ENCODE measurements at regions not wholly inside any gene's neighbourhood (a gene's known extent, or its start where the extent isn't known, plus 50 kb on each side); places are given as distances from the start of the nearest gene placed in this dataset.
"Not testable (repeated sequence)": the region's sequence is repeated elsewhere in the genome, so short reads cannot be mapped to it uniquely, and the experiment has no call there.

- no peak for DNase-seq (ENCODE audit: low read depth in 2 of 2)
These were observed 332.6 kb downstream of the AEBP2 start for GRCh38 chr12:19771858-19772257.

GRCh38 chr12:19772776-19773175 is 333.5 kb downstream of the AEBP2 start:
- DNase-seq (ENCODE audit: low read depth in 2 of 2) = no peak

- no peak for DNase-seq (ENCODE audit: low read depth in 2 of 2)
These were observed 335.9 kb downstream of the AEBP2 start for GRCh38 chr12:19775241-19775640.

- not testable (repeated sequence) for DNase-seq (ENCODE audit: low read depth in 2 of 2)
These were observed 336.7 kb downstream of the AEBP2 start for GRCh38 chr12:19775976-19776375.

- DNase-seq (ENCODE audit: low read depth in 2 of 2) = no peak
These were observed 338.9 kb downstream of the AEBP2 start for GRCh38 chr12:19778172-19778571.

GRCh38 chr12:19778797-19779196 is 339.5 kb downstream of the AEBP2 start:
- no peak for DNase-seq (ENCODE audit: low read depth in 2 of 2)

- DNase-seq (ENCODE audit: low read depth in 2 of 2) = no peak
These were observed 340.2 kb downstream of the AEBP2 start for GRCh38 chr12:19779395-19780056.

- DNase-seq (ENCODE audit: low read depth in 2 of 2) = no peak
These were observed 341.2 kb downstream of the AEBP2 start for GRCh38 chr12:19780460-19780859.

GRCh38 chr12:19783547-19784444 is 344.5 kb downstream of the AEBP2 start:
- no peak for DNase-seq (ENCODE audit: low read depth in 2 of 2)

GRCh38 chr12:19792028-19792427 is 352.7 kb downstream of the AEBP2 start:
- DNase-seq (ENCODE audit: low read depth in 2 of 2) = no peak

GRCh38 chr12:19794116-19794515 is 354.8 kb downstream of the AEBP2 start:
- DNase-seq (ENCODE audit: low read depth in 2 of 2) = no peak

GRCh38 chr12:19799216-19799615 is 359.9 kb downstream of the AEBP2 start:
- DNase-seq (ENCODE audit: low read depth in 2 of 2) = no peak

- DNase-seq (ENCODE audit: low read depth in 2 of 2) = no peak
These were observed 360.8 kb downstream of the AEBP2 start for GRCh38 chr12:19799895-19800602.

- no peak for DNase-seq (ENCODE audit: low read depth in 2 of 2)
These were observed 361.6 kb downstream of the AEBP2 start for GRCh38 chr12:19800884-19801283.

GRCh38 chr12:19801941-19802340 is 362.6 kb downstream of the AEBP2 start:
- no peak for DNase-seq (ENCODE audit: low read depth in 2 of 2)

- DNase-seq (ENCODE audit: low read depth in 2 of 2) = no peak
These were observed 363.6 kb downstream of the AEBP2 start for GRCh38 chr12:19802915-19803314.

- no peak for DNase-seq (ENCODE audit: low read depth in 2 of 2)
These were observed 365.4 kb downstream of the AEBP2 start for GRCh38 chr12:19804737-19805136.

GRCh38 chr12:19808371-19808770 is 369.1 kb downstream of the AEBP2 start:
- no peak for DNase-seq (ENCODE audit: low read depth in 2 of 2)

- DNase-seq (ENCODE audit: low read depth in 2 of 2) = no peak
These were observed 370.9 kb downstream of the AEBP2 start for GRCh38 chr12:19810213-19810612.

- no peak for DNase-seq (ENCODE audit: low read depth in 2 of 2)
These were observed 372.6 kb downstream of the AEBP2 start for GRCh38 chr12:19811922-19812321.

GRCh38 chr12:19819231-19819630 is 379.9 kb downstream of the AEBP2 start:
- no peak for DNase-seq (ENCODE audit: low read depth in 2 of 2)

GRCh38 chr12:19822476-19822875 is 383.2 kb downstream of the AEBP2 start:
- DNase-seq (ENCODE audit: low read depth in 2 of 2) = no peak

Data from stimulated activated CD4-positive, alpha-beta T cell treated with anti-CD3 and anti-CD28 coated beads, Interleukin-12 subunit alpha, Interleukin-12 subunit beta, amount 100 ng/mL, for 24 hours (primary cell).